ENCODE measurements at regions not wholly inside any gene's neighbourhood (a gene's known extent, or its start where the extent isn't known, plus 50 kb on each side); places are given as distances from the start of the nearest gene placed in this dataset.
A peak's percentile ranks its signal among the peaks of the same experiment; 100 is the strongest.
"Not testable (repeated sequence)": the region's sequence is repeated elsewhere in the genome, so short reads cannot be mapped to it uniquely, and the experiment has no call there.

GRCh38 chr4:181051931-181052330 lies 1191.3 kb upstream of the TENM3 start:
- intact Hi-C loops (cut with DNase I) = no loop called here

DNA sequence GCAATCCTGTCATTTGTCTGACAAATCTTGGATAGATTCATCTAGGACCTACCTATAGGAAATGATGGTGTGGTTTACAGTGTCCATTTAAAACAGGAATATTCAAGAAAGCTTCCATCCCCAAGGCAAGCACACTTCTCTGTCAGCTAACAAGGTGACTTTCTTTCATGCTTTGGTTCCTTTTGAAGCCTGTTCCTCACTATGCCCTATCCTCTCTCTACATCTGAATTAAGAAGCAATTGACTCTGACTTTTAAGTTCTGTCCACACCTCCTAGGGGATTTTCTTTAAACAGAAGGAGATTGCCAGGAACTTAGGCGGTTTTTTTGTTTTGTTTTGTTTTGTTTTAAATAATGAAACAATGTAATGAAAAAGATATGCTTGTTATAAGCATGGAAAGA lies 1181.4 kb upstream of the TENM3 start:
- DNase-seq (ENCODE audit: low spot score) = no peak
- intact Hi-C loops (cut with DNase I) = no loop called here

More at GRCh38 chr4:181051931-181052330, 1191.3 kb upstream of the TENM3 start:
- DNase-seq (ENCODE audit: low spot score) = no peak

GRCh38 chr4:181063212-181063611 lies 1180.0 kb upstream of the TENM3 start:
- intact Hi-C loops (cut with DNase I) = no loop called here
- no peak for DNase-seq (ENCODE audit: low spot score)

GRCh38 chr4:181077341-181077740 lies 1165.9 kb upstream of the TENM3 start:
- DNase-seq (ENCODE audit: low spot score) = no peak
- intact Hi-C loops (cut with DNase I) = no loop called here

GRCh38 chr4:181078196-181078595 lies 1165.0 kb upstream of the TENM3 start:
- DNase-seq (ENCODE audit: low spot score) = no peak
- intact Hi-C loops (cut with DNase I) = no loop called here

DNA sequence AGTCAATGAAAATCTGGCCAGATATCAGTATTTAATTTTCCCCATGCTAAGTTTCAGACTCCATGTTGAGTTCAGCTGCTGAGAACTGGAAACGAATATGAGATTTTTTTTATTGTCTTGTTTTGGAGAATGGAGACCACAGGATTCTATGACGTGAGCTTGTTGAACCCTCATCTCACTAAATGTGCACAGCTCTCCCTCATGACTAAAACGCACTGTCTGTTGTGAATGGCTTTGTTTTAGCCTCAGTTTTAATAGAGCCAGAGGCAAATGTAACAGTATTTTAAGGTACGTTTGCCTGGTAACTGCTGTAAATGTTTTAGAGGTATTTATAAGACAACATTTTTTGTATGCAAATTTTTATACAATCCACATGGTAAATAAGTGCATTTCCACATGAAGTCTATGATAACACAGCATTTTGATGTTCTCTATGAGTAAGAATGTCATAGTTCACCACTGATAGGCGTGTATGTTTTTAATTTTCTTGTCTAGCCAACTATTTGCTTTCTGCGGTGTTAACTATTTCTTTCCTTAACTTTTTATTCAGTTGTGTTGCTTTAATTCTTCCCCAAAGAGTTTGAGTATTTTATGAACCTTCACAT lies 1159.3 kb upstream of the TENM3 start:
- DNase-seq (ENCODE audit: low spot score) = no peak
- intact Hi-C loops (cut with DNase I) = no loop called here

- no peak for DNase-seq (ENCODE audit: low spot score)
- intact Hi-C loops (cut with DNase I) = no loop called here
Observed at GRCh38 chr4:181085557-181085956, 1157.6 kb upstream of the TENM3 start.

DNA sequence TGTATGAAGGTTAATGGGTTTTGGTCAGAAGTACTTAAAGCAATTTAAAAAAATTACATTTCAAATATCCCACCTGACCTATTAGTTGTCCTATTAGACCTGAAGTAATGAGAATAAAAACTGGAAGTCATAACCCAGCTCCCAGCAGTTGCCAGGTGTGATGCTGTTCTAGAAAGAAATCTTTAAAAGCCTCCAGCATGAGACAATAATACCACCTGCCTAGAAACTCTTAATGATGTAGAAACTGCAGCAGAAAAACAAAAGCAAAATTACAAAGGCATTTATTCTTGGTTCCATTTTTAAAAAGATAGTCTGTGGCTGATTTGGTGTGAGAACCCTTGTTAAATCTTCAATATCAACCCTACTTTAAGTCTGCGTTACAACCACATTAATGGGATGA lies 1137.7 kb upstream of the TENM3 start:
- intact Hi-C loops (cut with DNase I) = no loop called here
- DNase-seq (ENCODE audit: low spot score) = no peak

GRCh38 chr4:181106398-181106797 lies 1136.8 kb upstream of the TENM3 start:
- no peak for DNase-seq (ENCODE audit: low spot score)
- intact Hi-C loops (cut with DNase I) = no loop called here

- intact Hi-C loops (cut with DNase I) = no loop called here
Observed at GRCh38 chr4:181108237-181108636, 1135.0 kb upstream of the TENM3 start.

DNA sequence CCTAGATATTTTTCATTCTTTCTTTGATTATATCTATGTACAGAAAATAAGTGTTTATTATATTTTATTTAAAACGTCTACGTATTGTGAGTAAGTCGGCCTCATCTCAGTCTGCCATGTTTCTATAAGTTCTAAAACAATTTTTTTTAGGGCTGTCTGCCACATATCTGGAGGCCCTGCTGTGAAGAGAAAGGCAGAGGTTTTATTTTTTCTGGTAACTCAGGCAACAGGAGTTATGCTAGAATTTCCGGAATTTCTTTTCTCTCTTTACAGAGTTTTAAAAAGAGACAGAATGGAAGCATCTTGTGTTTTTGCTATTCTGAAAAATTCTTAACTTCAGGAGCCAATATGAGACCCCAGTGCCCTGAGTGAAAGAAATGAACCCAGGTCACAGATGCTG lies 1124.0 kb upstream of the TENM3 start:
- DNase-seq (ENCODE audit: low spot score) = no peak
- intact Hi-C loops (cut with DNase I) = no loop called here

More at GRCh38 chr4:181108237-181108636, 1135.0 kb upstream of the TENM3 start:
- DNase-seq (ENCODE audit: low spot score) = no peak

GRCh38 chr4:181121733-181122132 lies 1121.5 kb upstream of the TENM3 start:
- DNase-seq (ENCODE audit: low spot score) = no peak
- intact Hi-C loops (cut with DNase I) = no loop called here

- intact Hi-C loops (cut with DNase I) = no loop called here
- DNase-seq (ENCODE audit: low spot score) = no peak
Observed at GRCh38 chr4:181127171-181127570, 1116.0 kb upstream of the TENM3 start.

DNA sequence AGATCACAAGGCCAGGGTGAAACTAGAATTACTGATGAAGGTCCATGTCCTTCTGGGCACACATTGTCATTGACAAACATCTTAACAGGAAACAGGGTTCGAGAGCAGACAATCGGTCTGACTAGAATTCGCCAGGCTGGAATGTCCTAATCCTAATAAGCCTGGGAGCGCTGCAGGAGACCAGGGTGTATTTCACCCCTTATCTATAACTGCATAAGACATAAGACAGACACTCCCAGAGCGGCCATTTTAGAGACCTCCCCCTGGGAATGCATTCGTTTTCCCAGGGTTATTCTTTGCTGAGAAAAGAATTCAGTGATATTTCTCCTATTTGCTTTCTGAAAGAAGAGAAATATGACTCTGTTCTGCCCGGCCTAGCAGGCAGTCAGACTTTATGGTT lies 1112.9 kb upstream of the TENM3 start:
- DNase-seq (ENCODE audit: low spot score); intact Hi-C loops (cut with DNase I): not testable (repeated sequence)

- DNase-seq (ENCODE audit: low spot score) = no peak
- intact Hi-C loops (cut with DNase I) = no loop called here
Observed at GRCh38 chr4:181137351-181137750, 1105.9 kb upstream of the TENM3 start.

GRCh38 chr4:181138116-181138515 lies 1105.1 kb upstream of the TENM3 start:
- intact Hi-C loops (cut with DNase I) = no loop called here
- no peak for DNase-seq (ENCODE audit: low spot score)

- DNase-seq (ENCODE audit: low spot score) = no peak
- intact Hi-C loops (cut with DNase I) = no loop called here
Observed at GRCh38 chr4:181140037-181140603, 1103.1 kb upstream of the TENM3 start.

- peak; percentile 91 for DNase-seq (ENCODE audit: low spot score)
- intact Hi-C loops (cut with DNase I) = no loop called here
Observed at GRCh38 chr4:181143250-181143854, 1099.8 kb upstream of the TENM3 start.

- DNase-seq (ENCODE audit: low spot score) = no peak
- intact Hi-C loops (cut with DNase I) = no loop called here
Observed at GRCh38 chr4:181146051-181146450, 1097.2 kb upstream of the TENM3 start.

- intact Hi-C loops (cut with DNase I) = no loop called here
- no peak for DNase-seq (ENCODE audit: low spot score)
Observed at GRCh38 chr4:181147416-181147951, 1095.7 kb upstream of the TENM3 start.

DNA sequence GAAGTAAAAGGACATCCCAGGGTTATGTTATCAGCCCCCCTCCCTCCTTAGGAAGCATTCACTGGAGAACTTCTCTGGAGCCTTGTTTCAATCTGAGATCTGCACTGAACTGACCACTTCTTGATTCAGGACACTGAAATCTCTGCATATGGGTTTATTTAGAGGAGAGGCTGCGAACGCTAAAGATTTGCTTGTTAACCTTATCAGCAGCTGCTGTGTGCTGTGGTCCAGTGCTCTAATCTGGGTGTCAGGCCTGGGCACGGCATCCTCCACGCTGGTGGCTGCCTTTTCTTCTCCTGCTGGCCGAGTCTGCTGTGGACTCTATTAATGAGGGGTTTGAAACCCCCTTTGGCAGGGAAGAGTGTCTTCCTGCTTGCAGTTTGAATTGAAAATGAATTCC lies 1094.7 kb upstream of the TENM3 start:
- intact Hi-C loops (cut with DNase I) = no loop called here
- no peak for DNase-seq (ENCODE audit: low spot score)

All from posterior vena cava (tissue), 2 donors.